Nephron progenitor cell (in vitro differentiated cells): ENCODE measurements at regions not wholly inside any gene's neighbourhood (a gene's known extent, or its start where the extent isn't known, plus 50 kb on each side); places are given as distances from the start of the nearest gene placed in this dataset.

Experiments
- DNase-seq: peaks from one replicate; pipeline ENCODE4 v3.0.0; 2021
- H3K27ac Mint-ChIP-seq: 2 replicates; pipeline ENCODE4 v1.8.0; 2021; ENCODE audit warnings: mild to moderate bottlenecking, moderate library complexity, mixed read lengths
- H3K27me3 Mint-ChIP-seq: 2 replicates; pipeline ENCODE4 v1.8.0; 2021; ENCODE audit warnings: mild to moderate bottlenecking, low read depth, mixed read lengths; ENCODE audit not compliant: poor library complexity
- H3K36me3 Mint-ChIP-seq: 2 replicates; pipeline ENCODE4 v1.8.0; 2021; ENCODE audit warnings: low read depth, mixed read lengths
- H3K4me1 Mint-ChIP-seq: 2 replicates; pipeline ENCODE4 v1.8.0; 2021; ENCODE audit warnings: mixed read lengths
- H3K4me3 Mint-ChIP-seq: 2 replicates; pipeline ENCODE4 v1.8.0; 2021; ENCODE audit warnings: mild to moderate bottlenecking, moderate library complexity, mixed read lengths
- H3K9me3 Mint-ChIP-seq: 2 replicates; pipeline ENCODE4 v1.8.0; 2021; ENCODE audit warnings: mild to moderate bottlenecking, moderate library complexity, mixed read lengths
- CTCF ChIP-seq: fragments of 200-600 bp; sonication (generic); IDR thresholded peaks from 2 replicates; pipeline ENCODE4 v1.5.0; 2021; ENCODE audit warnings: antibody characterized with exemption

- Mint-ChIP-seq H3K9me3 (no peaks in the 10 kb centered on the region), H3K4me1 (no peaks in the 10 kb centered on the region), H3K27me3 (no peaks in the 10 kb centered on the region), H3K4me3 (no peak overlapping the region), H3K27ac (no peak overlapping the region), H3K36me3 (no peaks in the 10 kb centered on the region)
- DNase-seq, result no peak
- no peak for TF ChIP-seq CTCF
Observed at GRCh38 chr10:55237462-55237861, 436.4 kb upstream of the PCDH15 start.

GRCh38 chr10:55233505-55233904 is 432.5 kb upstream of the PCDH15 start:
- Mint-ChIP-seq H3K36me3 (no peaks in the 10 kb centered on the region), H3K4me1 (no peaks in the 10 kb centered on the region), H3K27me3 (no peaks in the 10 kb centered on the region), H3K4me3 (no peak overlapping the region), H3K27ac (no peak overlapping the region), H3K9me3 (no peaks in the 10 kb centered on the region)
- no peak for TF ChIP-seq CTCF
- DNase-seq, result no peak

GRCh38 chr10:55233090-55233489 is 432.1 kb upstream of the PCDH15 start:
- Mint-ChIP-seq H3K27me3 (no peaks in the 10 kb centered on the region), H3K27ac (no peak overlapping the region), H3K9me3 (no peaks in the 10 kb centered on the region), H3K4me3 (no peak overlapping the region), H3K4me1 (no peaks in the 10 kb centered on the region), H3K36me3 (no peaks in the 10 kb centered on the region)
- no peak for DNase-seq
- no peak for TF ChIP-seq CTCF

GRCh38 chr10:55232553-55232952 is 431.5 kb upstream of the PCDH15 start:
- no peaks in the 10 kb centered on the region for H3K4me1 Mint-ChIP-seq
- TF ChIP-seq CTCF, result no peak
- H3K27ac Mint-ChIP-seq, result no peak overlapping the region
- no peaks in the 10 kb centered on the region for H3K9me3 Mint-ChIP-seq
- no peaks in the 10 kb centered on the region for H3K36me3 Mint-ChIP-seq
- H3K4me3 Mint-ChIP-seq, result no peak overlapping the region
- no peak for DNase-seq
- H3K27me3 Mint-ChIP-seq, result no peaks in the 10 kb centered on the region

GRCh38 chr10:55227967-55228366 is 426.9 kb upstream of the PCDH15 start:
- DNase-seq, result no peak
- Mint-ChIP-seq H3K4me1 (no peaks in the 10 kb centered on the region), H3K4me3 (no peak overlapping the region), H3K36me3 (no peaks in the 10 kb centered on the region), H3K27me3 (no peaks in the 10 kb centered on the region), H3K9me3 (no peaks in the 10 kb centered on the region), H3K27ac (no peak overlapping the region)
- no peak for TF ChIP-seq CTCF

GRCh38 chr10:55224007-55224781 is 423.2 kb upstream of the PCDH15 start:
- no peak overlapping the region for H3K27ac Mint-ChIP-seq
- H3K36me3 Mint-ChIP-seq, result no peaks in the 10 kb centered on the region
- no peak overlapping the region for H3K4me3 Mint-ChIP-seq
- TF ChIP-seq CTCF, result no peak
- H3K4me1 Mint-ChIP-seq, result no peaks in the 10 kb centered on the region
- H3K9me3 Mint-ChIP-seq, result no peaks in the 10 kb centered on the region
- no peaks in the 10 kb centered on the region for H3K27me3 Mint-ChIP-seq
- DNase-seq, result no peak
